MM.1S (cell line): ENCODE measurements at regions not wholly inside any gene's neighbourhood (a gene's known extent, or its start where the extent isn't known, plus 50 kb on each side); places are given as distances from the start of the nearest gene placed in this dataset.

Source experiments
- CTCF ChIP-seq: fragments of 300-600 bp; sonication (generic); IDR thresholded peaks from 2 replicates; pipeline ENCODE4 v1.5.1; 2016; ENCODE audit warnings: antibody characterized with exemption, low read length, mixed read lengths
- EZH2 ChIP-seq: fragments of 300-600 bp; sonication (generic); optimal IDR thresholded peaks from 2 replicates; pipeline ENCODE3; 2017; ENCODE audit warnings: low read depth, mild to moderate bottlenecking, antibody characterized with exemption, low read length, mixed read lengths

DNA sequence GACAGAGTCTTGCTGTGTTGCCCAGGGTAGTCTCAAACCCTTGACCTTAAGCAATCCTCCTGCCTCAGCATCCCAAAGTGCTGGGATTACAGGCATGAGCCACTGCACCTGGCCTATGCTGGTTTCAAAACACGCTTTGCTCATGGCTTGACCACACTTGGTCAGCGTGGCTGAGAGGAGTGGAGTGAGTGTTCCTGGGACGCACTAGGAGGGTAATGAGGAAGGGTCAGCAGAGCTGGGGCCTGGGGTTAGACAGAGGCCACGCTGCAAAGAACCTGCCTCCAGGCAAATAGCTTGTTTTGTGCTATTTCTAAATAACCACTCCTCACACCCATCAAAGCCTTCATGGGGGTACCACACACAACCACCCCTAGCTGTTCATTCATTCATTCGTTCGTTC is 77.9 kb upstream of the TOX2 start:
- no peak for TF ChIP-seq CTCF
- no peak for TF ChIP-seq EZH2
